ENCODE measurements at regions not wholly inside any gene's neighbourhood (a gene's known extent, or its start where the extent isn't known, plus 50 kb on each side); places are given as distances from the start of the nearest gene placed in this dataset.

DNA sequence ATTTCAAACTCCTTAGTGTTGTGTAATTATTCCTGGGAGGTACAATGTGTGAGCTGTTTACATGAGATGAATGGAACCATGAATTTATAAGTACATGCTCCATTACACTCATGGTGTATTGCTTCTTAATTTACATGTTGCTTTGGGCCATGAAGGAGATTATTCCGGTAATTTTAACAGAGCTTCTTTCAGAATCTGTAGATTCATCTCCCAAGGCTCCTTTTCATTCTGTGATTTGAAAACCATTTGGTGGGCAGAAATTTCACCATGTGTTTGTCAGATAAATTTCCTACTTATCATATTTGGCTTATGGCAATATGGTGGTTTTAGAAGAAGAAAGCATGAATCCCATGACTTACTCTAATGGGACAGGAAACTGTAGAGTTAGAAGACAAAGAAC lies 421.6 kb upstream of the EYS start:
- Histone ChIP-seq H3K4me3 (replicated peaks; ENCODE audit: low read depth, low read length) (no peak overlapping the region), H3K27me3 (replicated peaks; ENCODE audit: control insufficient read depth, insufficient read depth, low read length) (no peaks in the 10 kb centered on the region), H3K36me3 (ENCODE audit: control insufficient read depth, insufficient read depth, low read length) (no peaks in the 10 kb centered on the region)
- no peak for DNase-seq (ENCODE audit: extremely low read depth, insufficient read length)
- TF ChIP-seq, protein P1, sequence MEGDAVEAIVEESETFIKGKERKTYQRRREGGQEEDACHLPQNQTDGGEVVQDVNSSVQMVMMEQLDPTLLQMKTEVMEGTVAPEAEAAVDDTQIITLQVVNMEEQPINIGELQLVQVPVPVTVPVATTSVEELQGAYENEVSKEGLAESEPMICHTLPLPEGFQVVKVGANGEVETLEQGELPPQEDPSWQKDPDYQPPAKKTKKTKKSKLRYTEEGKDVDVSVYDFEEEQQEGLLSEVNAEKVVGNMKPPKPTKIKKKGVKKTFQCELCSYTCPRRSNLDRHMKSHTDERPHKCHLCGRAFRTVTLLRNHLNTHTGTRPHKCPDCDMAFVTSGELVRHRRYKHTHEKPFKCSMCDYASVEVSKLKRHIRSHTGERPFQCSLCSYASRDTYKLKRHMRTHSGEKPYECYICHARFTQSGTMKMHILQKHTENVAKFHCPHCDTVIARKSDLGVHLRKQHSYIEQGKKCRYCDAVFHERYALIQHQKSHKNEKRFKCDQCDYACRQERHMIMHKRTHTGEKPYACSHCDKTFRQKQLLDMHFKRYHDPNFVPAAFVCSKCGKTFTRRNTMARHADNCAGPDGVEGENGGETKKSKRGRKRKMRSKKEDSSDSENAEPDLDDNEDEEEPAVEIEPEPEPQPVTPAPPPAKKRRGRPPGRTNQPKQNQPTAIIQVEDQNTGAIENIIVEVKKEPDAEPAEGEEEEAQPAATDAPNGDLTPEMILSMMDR (IDR thresholded peaks at IDR 0.05; ENCODE audit: insufficient read depth, low read length, poor library complexity, severe bottlenecking) = no peak

DNA sequence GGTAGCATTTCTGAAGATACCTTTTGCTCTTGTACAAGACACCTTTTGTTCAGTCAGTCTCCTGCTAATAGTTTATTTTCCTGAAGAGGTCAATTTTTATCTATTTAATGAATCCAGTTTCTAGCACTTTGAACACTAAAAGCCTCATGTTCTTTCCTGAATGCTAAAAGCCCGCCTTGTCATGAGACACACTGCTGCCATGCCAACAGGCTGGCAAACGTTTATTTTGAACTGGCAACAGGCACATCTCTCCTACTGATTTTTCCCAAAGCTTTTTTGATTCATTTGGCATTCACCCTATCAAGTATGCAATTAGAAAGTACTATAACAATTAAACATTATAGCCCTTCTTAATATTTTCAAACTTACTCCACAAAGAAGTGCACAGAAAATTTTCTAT lies 421.2 kb upstream of the EYS start:
- no peak for DNase-seq (ENCODE audit: extremely low read depth, insufficient read length)

DNA sequence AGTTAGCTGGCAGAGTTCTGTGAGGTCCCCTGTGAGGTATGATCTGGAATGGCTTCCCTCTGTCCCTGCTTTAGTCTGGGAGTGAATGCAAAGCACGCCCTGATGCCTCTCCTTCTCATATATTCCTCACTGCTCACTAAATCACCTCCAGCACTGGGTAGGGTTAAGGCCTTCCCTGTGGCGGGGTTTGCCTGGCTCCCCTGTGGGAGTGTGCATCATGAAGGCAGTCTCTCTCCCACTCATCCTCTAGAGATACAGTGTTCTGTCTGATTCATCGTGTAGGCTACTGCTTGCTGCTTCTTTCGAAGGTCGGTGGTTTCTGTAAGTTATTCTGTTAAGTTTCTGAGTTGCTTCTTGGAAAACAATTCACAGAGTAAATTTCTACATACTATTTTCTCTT lies 420.0 kb upstream of the EYS start:
- no peaks in the 10 kb centered on the region for H3K27me3 ChIP-seq (replicated peaks; ENCODE audit: control insufficient read depth, insufficient read depth, low read length)
- DNase-seq (ENCODE audit: extremely low read depth, insufficient read length) = no peak
- TF ChIP-seq, protein P1 (IDR thresholded peaks at IDR 0.05; ENCODE audit: insufficient read depth, low read length, poor library complexity, severe bottlenecking) = no peak
- H3K36me3 ChIP-seq (ENCODE audit: control insufficient read depth, insufficient read depth, low read length) = no peaks in the 10 kb centered on the region
- H3K4me3 ChIP-seq (replicated peaks; ENCODE audit: low read depth, low read length) = no peak overlapping the region

More for the DNA sequence above, 421.2 kb upstream of the EYS start:
- Histone ChIP-seq H3K36me3 (ENCODE audit: control insufficient read depth, insufficient read depth, low read length) (no peaks in the 10 kb centered on the region), H3K4me3 (replicated peaks; ENCODE audit: low read depth, low read length) (no peak overlapping the region), H3K27me3 (replicated peaks; ENCODE audit: control insufficient read depth, insufficient read depth, low read length) (no peaks in the 10 kb centered on the region)
- TF ChIP-seq, protein P1 (IDR thresholded peaks at IDR 0.05; ENCODE audit: insufficient read depth, low read length, poor library complexity, severe bottlenecking) = no peak

DNA sequence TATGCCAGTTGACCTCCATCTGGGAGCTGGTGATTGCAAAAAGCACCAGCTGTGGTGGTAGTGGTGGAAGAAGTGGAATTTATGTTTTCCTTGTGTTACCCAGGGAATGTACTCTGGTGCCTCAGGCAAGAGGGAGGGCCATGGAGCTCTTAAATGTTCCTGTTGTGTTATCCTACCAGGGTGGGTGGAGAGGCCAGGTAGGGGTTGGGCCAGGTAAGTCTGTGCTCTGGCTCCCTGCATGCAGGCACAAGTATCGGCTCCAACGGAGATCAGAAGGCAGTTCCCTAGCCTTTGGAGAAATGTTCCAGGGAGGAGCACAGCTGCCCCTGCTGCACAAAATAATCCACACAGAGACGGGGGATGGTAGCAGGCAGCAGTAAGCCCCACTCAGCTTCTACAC lies 419.3 kb upstream of the EYS start:
- no peak overlapping the region for H3K4me3 ChIP-seq (replicated peaks; ENCODE audit: low read depth, low read length)
- no peak for DNase-seq (ENCODE audit: extremely low read depth, insufficient read length)
- no peaks in the 10 kb centered on the region for H3K27me3 ChIP-seq (replicated peaks; ENCODE audit: control insufficient read depth, insufficient read depth, low read length)
- TF ChIP-seq, protein P1 (IDR thresholded peaks at IDR 0.05; ENCODE audit: insufficient read depth, low read length, poor library complexity, severe bottlenecking) = no peak
- H3K36me3 ChIP-seq (ENCODE audit: control insufficient read depth, insufficient read depth, low read length) = no peaks in the 10 kb centered on the region

DNA sequence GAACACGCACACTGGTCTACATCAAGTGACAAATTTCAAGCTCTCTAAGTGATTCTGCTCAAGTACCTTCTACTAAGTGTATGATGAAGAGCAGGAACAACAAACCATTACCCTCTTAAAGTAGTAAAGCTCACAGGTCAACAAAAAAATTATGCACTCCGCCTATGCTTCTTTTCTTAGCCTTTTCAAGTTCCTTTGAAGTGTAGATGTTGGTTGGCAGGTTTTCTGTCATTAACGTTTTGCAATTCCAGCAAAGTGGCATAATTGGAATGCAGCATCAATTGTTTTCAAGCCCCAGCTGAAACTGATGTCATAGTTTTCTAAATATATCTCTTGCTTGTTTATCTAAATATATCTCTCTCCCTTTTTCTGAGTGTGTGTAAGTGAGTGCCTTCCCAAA lies 396.9 kb upstream of the EYS start:
- H3K4me3 ChIP-seq (replicated peaks; ENCODE audit: low read depth, low read length) = no peak overlapping the region
- no peaks in the 10 kb centered on the region for H3K36me3 ChIP-seq (ENCODE audit: control insufficient read depth, insufficient read depth, low read length)
- H3K27me3 ChIP-seq (replicated peaks; ENCODE audit: control insufficient read depth, insufficient read depth, low read length) = no peaks in the 10 kb centered on the region
- DNase-seq (ENCODE audit: extremely low read depth, insufficient read length) = no peak
- TF ChIP-seq, protein P1 (IDR thresholded peaks at IDR 0.05; ENCODE audit: insufficient read depth, low read length, poor library complexity, severe bottlenecking) = no peak

DNA sequence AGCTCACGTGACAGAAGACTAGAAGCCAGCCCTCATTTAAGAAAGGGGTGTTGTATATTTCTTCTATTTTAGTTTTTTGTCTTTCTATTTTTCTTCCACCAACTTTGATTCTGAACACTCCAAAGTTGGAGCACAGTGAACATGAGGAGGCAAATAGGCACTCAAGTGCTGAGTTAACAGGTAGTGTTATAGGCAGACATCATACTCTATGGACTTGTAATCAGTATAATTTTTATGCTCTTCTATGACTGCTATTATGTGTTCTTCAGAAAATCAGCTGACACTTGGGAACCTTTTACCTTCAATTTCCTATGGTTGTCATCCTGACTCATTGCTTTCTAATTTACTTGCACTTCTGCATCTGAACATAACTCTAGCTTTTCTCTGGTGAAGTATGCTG lies 396.3 kb upstream of the EYS start:
- Histone ChIP-seq H3K36me3 (ENCODE audit: control insufficient read depth, insufficient read depth, low read length) (no peaks in the 10 kb centered on the region), H3K4me3 (replicated peaks; ENCODE audit: low read depth, low read length) (no peak overlapping the region), H3K27me3 (replicated peaks; ENCODE audit: control insufficient read depth, insufficient read depth, low read length) (no peaks in the 10 kb centered on the region)
- TF ChIP-seq, protein P1 (IDR thresholded peaks at IDR 0.05; ENCODE audit: insufficient read depth, low read length, poor library complexity, severe bottlenecking) = no peak
- no peak for DNase-seq (ENCODE audit: extremely low read depth, insufficient read length)
